A673 (cell line): ENCODE measurements at regions not wholly inside any gene's neighbourhood (a gene's known extent, or its start where the extent isn't known, plus 50 kb on each side); places are given as distances from the start of the nearest gene placed in this dataset.

Experiments used
- BruUV-seq: library from RNA; stranded (reverse); fragments of 400-500 nt; replicated peaks from 2 replicates; lab custom pipeline; 2021; lab: Mats Ljungman, UMichigan
- CTCF ChIA-PET: fragments of 300-600 bp; sonication (Branson Sonifier 250); formaldehyde crosslinking; loops from one replicate; lab custom pipeline; 2022; ENCODE audit warnings: antibody characterized with exemption; lab: Charles Lee
- POLR2A ChIA-PET: fragments of 300-600 bp; sonication (Branson Sonifier 250); formaldehyde crosslinking; loops from one replicate; lab custom pipeline; 2022; ENCODE audit warnings: antibody characterized with exemption; ENCODE audit not compliant: low non-redundant PET; lab: Charles Lee
- DNase-seq: peaks from one replicate; pipeline ENCODE4 v3.0.0-alpha.2; 2015; ENCODE audit warnings: low spot score
- H3K27ac ChIP-seq: fragments of 200-600 bp; sonication (generic); 2 replicates; pipeline ENCODE4 v1.5.1; 2016; ENCODE audit warnings: mixed run types, low read depth, mild to moderate bottlenecking, mixed read lengths, antibody characterized with exemption, low read length; ENCODE audit not compliant: poor library complexity, severe bottlenecking
- H3K27me3 ChIP-seq: fragments of 200-600 bp; sonication (generic); replicated peaks from 2 replicates; pipeline ENCODE4 v1.6.1; 2017; ENCODE audit warnings: mixed run types, low read depth, mild to moderate bottlenecking, mixed read lengths, antibody characterized with exemption, low read length; ENCODE audit not compliant: insufficient read depth, poor library complexity
- H3K36me3 ChIP-seq: fragments of 200-600 bp; sonication (generic); 2 replicates; pipeline ENCODE4 v1.6.1; 2016; ENCODE audit warnings: mixed run types, mild to moderate bottlenecking, mixed read lengths, antibody characterized with exemption, low read length; ENCODE audit not compliant: insufficient read depth, poor library complexity, severe bottlenecking
- H3K4me1 ChIP-seq: fragments of 200-600 bp; sonication (generic); 2 replicates; pipeline ENCODE4 v1.6.1; 2017; ENCODE audit warnings: mixed run types, mild to moderate bottlenecking, mixed read lengths, antibody characterized with exemption, low read length; ENCODE audit not compliant: insufficient read depth, poor library complexity, severe bottlenecking
- H3K4me3 ChIP-seq: fragments of 200-600 bp; sonication (generic); 2 replicates; pipeline ENCODE4 v1.5.1; 2016; ENCODE audit warnings: low read depth, mixed run types, mild to moderate bottlenecking, mixed read lengths, low read length; ENCODE audit not compliant: poor library complexity, severe bottlenecking
- H3K9me3 ChIP-seq: fragments of 200-600 bp; sonication (generic); 2 replicates; pipeline ENCODE4 v1.6.1; 2016; ENCODE audit warnings: mixed run types, low read depth, mild to moderate bottlenecking, mixed read lengths, antibody characterized with exemption, low read length; ENCODE audit not compliant: poor library complexity, severe bottlenecking
- CTCF ChIP-seq: fragments of 300-800, 200-600 bp; sonication (generic); conservative IDR thresholded peaks from 2 replicates; pipeline ENCODE4 v1.5.1; 2017; ENCODE audit warnings: low read depth, mild to moderate bottlenecking, antibody characterized with exemption, low read length, moderate library complexity, mixed read lengths
- EZH2 ChIP-seq: fragments of 200-600 bp; sonication (generic); IDR thresholded peaks from 2 replicates; pipeline ENCODE4 v1.6.1; 2017; ENCODE audit warnings: borderline replicate concordance, low read depth, mild to moderate bottlenecking, mixed read lengths, antibody characterized with exemption, low read length; ENCODE audit not compliant: poor library complexity, severe bottlenecking
- intact Hi-C: fragments of 100-400 bp; cut with micrococcal nuclease; formaldehyde crosslinking; loops from one replicate; pipeline ENCODE4 v1.10.0; 2022; ENCODE audit not compliant: unreplicated experiment

GRCh38 chr19:30791088-30791487 is 418.9 kb downstream of the ZNF536 start:
- no peak overlapping the region for H3K4me3 ChIP-seq
- H3K36me3 ChIP-seq = no peaks in the 10 kb centered on the region
- ChIA-PET CTCF (no interaction called here), POLR2A (no interaction called here)
- DNase-seq = no peak
- no peaks in the 10 kb centered on the region for H3K27me3 ChIP-seq
- no peak overlapping the region for H3K27ac ChIP-seq
- H3K9me3 ChIP-seq = no peaks in the 10 kb centered on the region
- BruUV-seq = no TSS peak
- no peak for TF ChIP-seq EZH2
- TF ChIP-seq CTCF = no peak
- no peaks in the 10 kb centered on the region for H3K4me1 ChIP-seq
- intact Hi-C loops = no loop called here

GRCh38 chr19:30790056-30790680 is 418.0 kb downstream of the ZNF536 start:
- intact Hi-C loops = no loop called here
- no TSS peak for BruUV-seq
- TF ChIP-seq CTCF = no peak
- no peak for TF ChIP-seq EZH2
- Histone ChIP-seq H3K4me1 (no peaks in the 10 kb centered on the region), H3K4me3 (no peak overlapping the region), H3K27ac (no peak overlapping the region), H3K27me3 (no peaks in the 10 kb centered on the region), H3K9me3 (no peaks in the 10 kb centered on the region), H3K36me3 (no peaks in the 10 kb centered on the region)
- DNase-seq = no peak
- ChIA-PET POLR2A (no interaction called here), CTCF (no interaction called here)

- intact Hi-C loops = loop anchor here (10.0 kb wide), 1 partner anchor 557 kb away; the partner anchor contains the start of gene TSHZ3
- no TSS peak for BruUV-seq
- DNase-seq = no peak
- H3K27me3 ChIP-seq = no peaks in the 10 kb centered on the region
- no peaks in the 10 kb centered on the region for H3K36me3 ChIP-seq
- H3K27ac ChIP-seq = no peak overlapping the region
- TF ChIP-seq CTCF (no peak), EZH2 (no peak)
- H3K9me3 ChIP-seq = no peaks in the 10 kb centered on the region
- ChIA-PET CTCF (no interaction called here), POLR2A (no interaction called here)
- H3K4me3 ChIP-seq = no peak overlapping the region
- no peaks in the 10 kb centered on the region for H3K4me1 ChIP-seq
Measured at GRCh38 chr19:30788105-30788765, 416.1 kb downstream of the ZNF536 start.
